HCT116 (cell line): ENCODE measurements at regions not wholly inside any gene's neighbourhood (a gene's known extent, or its start where the extent isn't known, plus 50 kb on each side); places are given as distances from the start of the nearest gene placed in this dataset.

ENCODE experiments used
- ATAC-seq: fragments of 200-7000 bp; cut with Tn5 transposase; 2 replicates; pipeline ENCODE4 v1.9.1; 2020; ENCODE audit warnings: mild to moderate bottlenecking, moderate library complexity
- BruUV-seq: library from RNA; stranded (reverse); fragments of 400-500 nt; replicated peaks from 2 replicates; lab custom pipeline; 2021; lab: Mats Ljungman, UMichigan
- CTCF ChIA-PET: fragments of 300-600 bp; sonication (Branson Sonifier 250); formaldehyde crosslinking; loops from one replicate; lab custom pipeline; 2021; ENCODE audit warnings: antibody characterized with exemption; lab: Charles Lee
- POLR2A ChIA-PET: fragments of 300-600, 350-600 bp; sonication (Branson Sonifier 250); formaldehyde crosslinking; loops from one replicate; lab custom pipeline; 2021; ENCODE audit warnings: antibody characterized with exemption; lab: Charles Lee
- RAD21 ChIA-PET, 2 experiments: fragments of 300-600 bp; sonication (Branson Sonifier 250); formaldehyde crosslinking; loops; one replicate each; lab custom pipeline; 2023; ENCODE audit warnings: low total read pairs in 2 of 2; ENCODE audit not compliant: uncharacterized antibody in 2 of 2, unreplicated experiment in 2 of 2, low non-redundant PET in 1 of 2; lab: Charles Lee
- DNase-seq: peaks from one replicate; pipeline ENCODE4 v3.0.0-alpha.2; 2010; ENCODE audit warnings: low read depth, low spot score
- H2AFZ ChIP-seq: fragments of 200-600 bp; shearing (Covaris generic), sonication (generic); 2 replicates; pipeline ENCODE4 v1.6.1; 2017; ENCODE audit warnings: low read depth, mixed run types, mixed read lengths, antibody characterized with exemption, low read length; ENCODE audit not compliant: poor library complexity, severe bottlenecking
- H3K27ac ChIP-seq: 2 replicates; pipeline ENCODE4 v1.5.1; 2012; ENCODE audit warnings: low read depth, low read length
- H3K27me3 ChIP-seq: fragments of 200-600 bp; sonication (generic); 2 replicates; pipeline ENCODE4 v1.6.1; 2016; ENCODE audit warnings: mixed run types, low read length, mixed read lengths; ENCODE audit not compliant: insufficient read depth
- H3K36me3 ChIP-seq, 2 experiments: fragments of 200-500 bp in 1 of 2; fragments of 200-600 bp in 1 of 2; sonication (Bioruptor generic) in 1 of 2; sonication (generic) in 1 of 2; 2 replicates each; pipeline versions ENCODE4 v1.5.1 to v1.6.1; 2014 to 2016; ENCODE audit warnings: low read length in 2 of 2, inconsistent platforms in 1 of 2, mixed read lengths in 1 of 2, mixed run types in 1 of 2; ENCODE audit not compliant: insufficient read depth in 2 of 2, control insufficient read depth in 1 of 2
- H3K4me1 ChIP-seq, 2 experiments: fragments of 200-600 bp in 1 of 2; sonication (generic) in 1 of 2; 2 replicates each; pipeline versions ENCODE4 v1.5.1 to v1.6.1; 2012 to 2017; ENCODE audit warnings: low read length in 2 of 2, inconsistent platforms in 1 of 2, mild to moderate bottlenecking in 1 of 2, mixed read lengths in 1 of 2, mixed run types in 1 of 2, moderate library complexity in 1 of 2; ENCODE audit not compliant: insufficient read depth in 2 of 2, control insufficient read depth in 1 of 2
- H3K4me2 ChIP-seq: fragments of 200-600 bp; sonication (generic); 2 replicates; pipeline ENCODE4 v1.6.1; 2017; ENCODE audit warnings: mixed run types, low read length, mixed read lengths
- H3K4me3 ChIP-seq, 2 experiments: fragments of 200-600 bp in 1 of 2; sonication (generic) in 1 of 2; replicated peaks in 1 of 2; 2 replicates each; pipeline ENCODE4 v1.5.1; 2011 to 2016; ENCODE audit warnings: low read length in 2 of 2, control low read depth in 1 of 2, low read depth in 1 of 2, mild to moderate bottlenecking in 1 of 2, mixed read lengths in 1 of 2, mixed run types in 1 of 2
- H3K79me2 ChIP-seq: fragments of 200-600 bp; sonication (generic); 2 replicates; pipeline ENCODE4 v1.6.1; 2017; ENCODE audit warnings: mild to moderate bottlenecking, mixed run types, low read length, moderate library complexity, mixed read lengths; ENCODE audit not compliant: insufficient read depth
- H3K9ac ChIP-seq: fragments of 200-600 bp; sonication (generic); 2 replicates; pipeline ENCODE4 v1.6.1; 2016; ENCODE audit warnings: low read length, mixed read lengths
- H3K9me2 ChIP-seq: fragments of 200-600 bp; sonication (generic), shearing (Covaris generic); 2 replicates; pipeline ENCODE4 v1.6.1; 2017; ENCODE audit warnings: mixed run types, mild to moderate bottlenecking, moderate library complexity; ENCODE audit not compliant: insufficient read depth
- H3K9me3 ChIP-seq, 2 experiments: fragments of 200-500 bp in 1 of 2; fragments of 200-600 bp in 1 of 2; sonication (Bioruptor generic) in 1 of 2; sonication (generic) in 1 of 2; 2 replicates each; pipeline ENCODE4 v1.6.1; 2014 to 2017; ENCODE audit warnings: low read length in 2 of 2, mixed read lengths in 2 of 2, inconsistent platforms in 1 of 2, low read depth in 1 of 2, mild to moderate bottlenecking in 1 of 2, mixed run types in 1 of 2, moderate library complexity in 1 of 2; ENCODE audit not compliant: control insufficient read depth in 1 of 2, insufficient read depth in 1 of 2
- H4K20me1 ChIP-seq: fragments of 200-600 bp; sonication (generic), shearing (Covaris generic); 2 replicates; pipeline ENCODE4 v1.6.1; 2017; ENCODE audit warnings: mixed run types, mild to moderate bottlenecking, moderate library complexity; ENCODE audit not compliant: insufficient read depth
- CBX3 ChIP-seq: IDR thresholded peaks from 2 replicates; pipeline ENCODE4 v1.6.1; 2012; ENCODE audit warnings: low read depth
- CEBPB ChIP-seq: IDR thresholded peaks from 2 replicates; pipeline ENCODE4 v1.6.1; 2012; ENCODE audit warnings: low read depth
- CTCF ChIP-seq, 3 experiments: fragments of 200-600 bp in 1 of 3; sonication (generic) in 1 of 3; IDR thresholded peaks in 2 of 3; conservative IDR thresholded peaks in 1 of 3; 2 replicates each; pipeline ENCODE4 v1.5.1; 2012 to 2017; ENCODE audit warnings: low read depth in 2 of 3, low read length in 2 of 3, antibody characterized with exemption in 1 of 3, borderline replicate concordance in 1 of 3, control low read depth in 1 of 3, mild to moderate bottlenecking in 1 of 3, mixed read lengths in 1 of 3, mixed run types in 1 of 3, moderate library complexity in 1 of 3; ENCODE audit not compliant: insufficient read depth in 1 of 3
- EGR1 ChIP-seq: IDR thresholded peaks from 2 replicates; pipeline ENCODE4 v1.6.1; 2012; ENCODE audit warnings: low read depth
- EZH2 ChIP-seq: fragments of 200-600 bp; sonication (generic); IDR thresholded peaks from 2 replicates; pipeline ENCODE4 v1.6.1; 2017; ENCODE audit warnings: antibody characterized with exemption, mixed run types
- EZH2phosphoT487 ChIP-seq: fragments of 200-600 bp; IDR thresholded peaks from 2 replicates; pipeline ENCODE4 v1.6.1; 2018; ENCODE audit warnings: antibody characterized with exemption, borderline replicate concordance
- JUND ChIP-seq: IDR thresholded peaks from 2 replicates; pipeline ENCODE4 v1.6.1; 2012
- POLR2AphosphoS5 ChIP-seq: IDR thresholded peaks from 2 replicates; pipeline ENCODE4 v1.6.1; 2011; ENCODE audit warnings: mild to moderate bottlenecking, low read depth, low read length, moderate library complexity
- RAD21 ChIP-seq: IDR thresholded peaks from 2 replicates; pipeline ENCODE4 v1.6.1; 2012; ENCODE audit warnings: low read depth, mild to moderate bottlenecking
- REST ChIP-seq: IDR thresholded peaks from 2 replicates; pipeline ENCODE4 v1.6.1; 2012; ENCODE audit warnings: low read depth
- SIN3A ChIP-seq: IDR thresholded peaks from 2 replicates; pipeline ENCODE4 v1.6.1; 2012; ENCODE audit warnings: low read depth
- SP1 ChIP-seq: IDR thresholded peaks from 2 replicates; pipeline ENCODE4 v1.6.1; 2012; ENCODE audit warnings: low read depth
- SRF ChIP-seq: IDR thresholded peaks from 2 replicates; pipeline ENCODE4 v1.6.1; 2012; ENCODE audit warnings: low read depth
- TCF7L2 ChIP-seq: IDR thresholded peaks from 2 replicates; pipeline ENCODE4 v1.7.0; 2011; ENCODE audit warnings: borderline replicate concordance, inconsistent platforms; ENCODE audit not compliant: insufficient read depth, insufficient read length; ENCODE audit errors: extremely low read depth
- ZFX ChIP-seq: fragments of 450-650 bp; IDR thresholded peaks from 2 replicates; pipeline ENCODE4 v1.6.1; 2017
- ZNF274 ChIP-seq: fragments of 200-500 bp; sonication (Bioruptor generic); IDR thresholded peaks from 2 replicates; pipeline ENCODE4 v1.6.1; 2014; ENCODE audit warnings: mild to moderate bottlenecking, low read depth, low read length, inconsistent platforms
- intact Hi-C: fragments of 100-400 bp; cut with micrococcal nuclease; formaldehyde crosslinking; loops from 2 replicates; pipeline ENCODE4 v1.10.0; 2022

- no peak for TF ChIP-seq EZH2phosphoT487
- no peak for TF ChIP-seq JUND
- TF ChIP-seq RAD21, result no peak
- TF ChIP-seq SIN3A, result no peak
- TF ChIP-seq SP1, result no peak
- TF ChIP-seq ZFX, result no peak
- TF ChIP-seq ZNF274, result no peak
Observed at GRCh38 chr14:81662570-81663197, 129.0 kb upstream of the SEL1L start (continued).

GRCh38 chr14:81668626-81669274 lies 135.1 kb upstream of the SEL1L start:
- no TSS peak for BruUV-seq
- no peaks in the 10 kb centered on the region for H4K20me1 ChIP-seq
- no peak overlapping the region for H3K4me2 ChIP-seq
- DNase-seq (no peak), ATAC-seq (no peak)
- ChIA-PET RAD21 (no interaction called here), POLR2A (no interaction called here), CTCF (no interaction called here)
- no peak overlapping the region for H3K27ac ChIP-seq
- intact Hi-C loops, result no loop called here
- H2AFZ ChIP-seq, result no peak overlapping the region
- no peaks in the 10 kb centered on the region for H3K9me2 ChIP-seq
- no peaks in the 10 kb centered on the region for H3K4me1 ChIP-seq
- no peak for TF ChIP-seq CEBPB
- TF ChIP-seq REST, result no peak
- no peak for TF ChIP-seq EGR1
- TF ChIP-seq CBX3, result no peak
- no peak for TF ChIP-seq TCF7L2
- TF ChIP-seq CTCF (IDR thresholded peaks at IDR 0.05 in 2 of 3, conservative IDR thresholded peaks at IDR 0.05 in 1 of 3; ENCODE audit: borderline replicate concordance in 1 of 3, insufficient read depth in 1 of 3, low read depth in 2 of 3, low read length in 2 of 3), result no peak
- no peak for TF ChIP-seq JUND
- TF ChIP-seq SRF, result no peak
- TF ChIP-seq POLR2AphosphoS5, result no peak
- no peak for TF ChIP-seq EZH2
- TF ChIP-seq SP1, result no peak
- H3K9ac ChIP-seq, result no peak overlapping the region
- H3K36me3 ChIP-seq, result no peaks in the 10 kb centered on the region
- H3K4me3 ChIP-seq, result no peak overlapping the region
- no peaks in the 10 kb centered on the region for H3K9me3 ChIP-seq
- no peaks in the 10 kb centered on the region for H3K79me2 ChIP-seq
- no peaks in the 10 kb centered on the region for H3K27me3 ChIP-seq
